Sciatic nerve (tissue), 2 donors: ENCODE measurements at regions not wholly inside any gene's neighbourhood (a gene's known extent, or its start where the extent isn't known, plus 50 kb on each side); places are given as distances from the start of the nearest gene placed in this dataset.
A peak's percentile ranks its signal among the peaks of the same experiment; 100 is the strongest.

Source experiments
- ATAC-seq: fragments of 200-7000 bp; cut with Tn5 transposase; one replicate; pipeline ENCODE4 v1.9.1; 2020; ENCODE audit warnings: mild to moderate bottlenecking, moderate library complexity
- DNase-seq: peaks from one replicate; pipeline ENCODE4 v3.0.0-alpha.2; 2020; ENCODE audit warnings: low spot score
- intact Hi-C: fragments of 100-400 bp; cut with DNase I; formaldehyde crosslinking; loops from one replicate; pipeline ENCODE4 v1.14.2; 2022
- donor health status: DM: no; HTN: no; CAD: no.
- donor health status: DM: no; HTN: no; CAD: no.

DNA sequence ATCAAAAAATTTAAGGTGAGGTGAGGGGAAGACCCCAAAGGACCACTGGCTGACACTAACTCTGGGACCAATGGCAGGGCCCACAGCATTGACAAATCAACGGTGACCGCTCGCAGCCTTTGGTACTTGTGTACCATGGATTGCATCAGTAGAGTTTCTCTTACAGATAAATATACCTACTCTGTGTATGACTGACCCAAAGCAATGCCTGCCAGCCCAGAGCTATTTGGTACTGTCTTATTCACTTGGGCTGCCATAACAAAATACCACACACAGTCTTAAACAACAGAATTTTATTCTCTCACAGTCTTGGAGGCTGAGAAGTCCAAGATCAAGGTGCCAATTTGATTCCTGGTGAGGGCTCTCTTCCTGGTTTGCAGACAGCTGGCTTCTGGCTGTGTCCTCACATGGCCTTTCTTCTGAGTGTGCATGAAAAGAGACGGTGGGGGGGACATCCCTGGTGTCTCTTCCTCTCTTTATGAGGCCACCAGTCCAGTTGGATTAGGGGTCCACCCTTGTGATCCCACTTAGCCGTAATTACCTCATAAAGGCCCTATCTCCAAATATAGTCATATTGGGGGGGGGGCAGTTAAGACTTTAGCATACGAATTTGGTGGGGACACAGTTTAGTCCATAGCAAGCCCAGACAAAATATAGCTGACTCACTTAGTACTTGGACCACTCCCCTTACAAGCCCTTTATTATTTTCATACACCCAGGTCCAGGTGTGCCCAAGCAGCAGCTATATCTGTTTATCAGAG lies 336.3 kb downstream of the CD83 start:
- no peak for ATAC-seq
- intact Hi-C loops = no loop called here
- DNase-seq = no peak

DNA sequence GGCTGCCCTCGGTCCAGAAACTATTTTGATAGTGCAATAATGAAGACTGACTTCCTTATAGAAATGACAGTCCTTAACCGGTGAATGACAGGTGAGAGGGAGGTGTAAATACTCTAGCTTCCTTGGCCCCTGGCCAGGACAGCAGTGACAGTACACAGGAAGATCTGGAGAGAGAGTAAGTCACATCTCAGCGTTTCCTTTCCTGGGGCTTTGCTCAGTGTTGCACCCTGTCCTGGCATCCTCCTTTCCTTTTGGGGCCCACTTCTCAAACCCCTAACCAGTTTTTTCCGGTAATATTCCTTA lies 336.9 kb downstream of the CD83 start:
- ATAC-seq (no peak), DNase-seq (no peak)
- intact Hi-C loops = no loop called here

- no peak for ATAC-seq
- intact Hi-C loops = no loop called here
- no peak for DNase-seq
Observed at GRCh38 chr6:14455427-14455826, 337.9 kb downstream of the CD83 start.

DNA sequence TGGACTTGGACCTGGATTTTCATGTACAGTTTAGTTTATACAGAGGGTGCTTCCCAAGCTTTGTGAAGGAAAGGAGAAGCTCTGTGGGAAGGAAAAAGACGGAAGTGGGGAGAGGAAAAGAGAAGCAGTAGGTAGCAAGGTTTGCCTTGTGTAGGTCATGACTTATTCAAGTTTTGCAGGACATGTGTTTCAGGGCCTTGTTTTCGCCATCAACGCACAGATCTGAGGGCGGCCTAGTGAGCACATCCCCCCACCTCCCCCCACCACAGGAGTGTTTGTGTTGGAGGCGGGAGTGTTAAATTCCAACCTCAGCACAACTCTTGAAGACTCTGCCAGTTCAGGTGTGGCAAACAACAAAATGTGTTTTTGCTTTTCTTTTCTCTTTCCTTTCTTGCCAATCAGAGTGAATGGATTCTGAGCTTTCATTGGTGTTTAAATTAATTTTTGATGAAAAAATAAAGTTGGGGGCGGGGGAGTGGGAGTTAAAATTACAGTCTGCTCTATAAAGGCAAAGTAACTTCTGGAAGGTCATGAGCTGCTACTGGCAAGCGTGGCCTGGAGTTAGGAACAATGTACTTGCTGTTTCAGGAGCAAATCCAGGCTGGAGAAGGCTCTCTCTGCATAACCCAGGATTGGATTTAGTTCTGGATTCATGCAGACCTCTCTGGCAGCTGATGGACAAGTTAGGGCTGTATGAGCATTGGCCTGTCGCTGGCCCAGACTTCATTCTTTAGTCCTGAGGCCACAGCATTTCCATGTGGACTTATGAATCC lies 338.5 kb downstream of the CD83 start:
- ATAC-seq (no peak), DNase-seq (no peak)
- intact Hi-C loops = no loop called here

DNA sequence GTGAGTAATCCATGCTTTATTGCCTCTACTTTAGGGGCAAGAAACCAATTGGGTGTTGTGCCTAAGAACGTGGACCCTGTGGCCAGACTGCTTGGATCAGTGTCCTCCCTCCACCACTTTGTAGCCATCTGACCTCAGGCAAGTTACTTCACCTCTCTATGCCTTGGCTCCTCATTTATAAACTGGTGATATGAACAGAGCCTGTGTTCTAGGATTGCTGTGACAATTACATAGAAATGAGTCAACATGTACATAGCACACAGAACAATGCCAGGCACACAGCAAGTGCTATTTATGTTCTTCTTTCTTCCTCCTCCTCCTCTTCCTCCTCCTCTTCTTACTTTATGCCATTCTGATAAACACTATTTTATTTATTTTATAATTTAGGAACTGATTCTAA lies 339.4 kb downstream of the CD83 start:
- DNase-seq (no peak), ATAC-seq (no peak)
- intact Hi-C loops = no loop called here

DNA sequence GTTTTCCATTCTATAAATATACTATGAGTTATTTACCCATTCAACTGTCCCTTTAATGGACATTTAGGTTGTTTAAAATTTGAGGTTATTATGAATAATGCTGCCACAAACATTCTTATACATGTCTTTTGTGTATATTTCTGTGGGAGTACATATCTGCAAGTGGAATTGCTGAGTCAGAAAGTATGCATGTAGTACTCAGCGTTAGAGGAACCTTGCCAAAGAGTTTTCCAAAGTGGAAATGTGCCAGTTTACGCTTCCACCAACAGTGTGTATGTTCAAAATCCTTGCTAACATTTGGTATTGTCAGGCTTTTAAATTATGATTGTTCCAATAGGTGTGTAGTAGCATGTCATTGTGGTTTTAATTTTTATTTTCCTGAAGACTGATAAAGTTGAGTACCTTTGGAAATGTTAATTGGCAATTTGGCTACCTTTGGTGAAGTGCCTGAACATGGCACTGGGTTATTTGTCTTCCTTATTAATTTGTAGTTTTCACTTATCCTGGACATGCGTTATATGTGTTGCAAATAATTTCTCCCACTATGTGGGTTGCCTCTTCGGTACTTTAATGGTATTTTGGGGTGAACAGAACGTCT lies 341.2 kb downstream of the CD83 start:
- intact Hi-C loops = no loop called here
- DNase-seq = no peak
- ATAC-seq = no peak

DNA sequence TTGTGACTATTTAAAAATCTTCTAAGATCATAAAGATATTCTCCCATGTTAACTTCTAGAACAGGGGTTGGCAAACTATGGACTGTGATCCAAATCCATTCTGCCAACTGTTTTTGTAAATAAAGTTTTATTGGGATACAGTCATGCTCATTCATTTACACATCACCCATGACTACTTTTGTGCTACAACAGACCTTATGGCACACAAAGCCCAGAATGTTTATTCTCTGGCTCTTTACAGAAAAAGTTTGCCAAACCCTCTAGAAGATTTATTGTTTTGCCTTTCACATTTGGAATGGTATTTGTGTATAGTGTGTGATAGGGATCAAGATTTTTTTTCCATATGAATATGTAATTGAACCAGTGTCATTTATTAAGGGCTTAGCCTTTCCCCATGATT lies 341.7 kb downstream of the CD83 start:
- ATAC-seq = no peak
- no peak for DNase-seq
- intact Hi-C loops = no loop called here

DNA sequence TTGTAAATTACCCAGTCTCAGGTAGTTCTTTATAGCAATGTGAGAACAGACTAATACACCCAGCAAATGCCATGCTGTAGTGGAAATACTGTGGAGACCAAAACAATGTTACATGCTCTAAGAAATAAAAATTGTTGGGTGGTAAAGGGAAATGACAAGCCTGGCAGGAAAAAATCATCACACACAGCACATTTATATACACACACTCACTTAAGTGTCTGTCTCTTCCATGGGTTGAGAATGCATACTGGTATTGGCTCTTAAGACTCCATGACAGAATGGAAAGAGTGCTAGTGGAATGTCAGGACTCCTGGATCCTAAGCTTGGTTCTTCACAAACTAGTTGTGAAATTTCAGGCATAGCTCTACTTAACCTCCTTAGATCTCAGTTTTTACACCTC lies 343.0 kb downstream of the CD83 start:
- DNase-seq (no peak), ATAC-seq (no peak)
- intact Hi-C loops = no loop called here

GRCh38 chr6:14462135-14462534 lies 344.6 kb downstream of the CD83 start:
- intact Hi-C loops = no loop called here
- ATAC-seq = no peak
- no peak for DNase-seq

- ATAC-seq = no peak
- no peak for DNase-seq
- intact Hi-C loops = no loop called here
Observed at GRCh38 chr6:14462566-14462965, 345.0 kb downstream of the CD83 start.

DNA sequence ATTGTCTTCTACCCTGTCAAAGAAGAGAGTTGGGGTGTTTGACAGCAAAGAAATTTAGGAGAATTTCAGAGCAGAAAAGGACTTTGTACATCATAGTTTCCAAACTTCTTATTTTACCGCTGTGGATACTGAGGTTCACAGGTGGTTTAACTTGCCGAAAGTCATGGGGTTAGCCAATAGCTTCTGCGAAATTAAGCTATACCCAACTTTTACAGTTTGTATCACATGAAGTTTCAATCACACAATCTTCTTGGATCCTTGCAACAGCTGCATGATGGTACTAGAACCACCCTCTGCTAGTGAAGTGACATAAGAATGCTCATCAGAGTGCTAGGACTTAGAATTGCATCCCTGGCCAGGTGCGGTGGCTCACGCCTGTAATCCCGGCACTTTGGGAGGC lies 345.5 kb downstream of the CD83 start:
- DNase-seq = no peak
- intact Hi-C loops = no loop called here
- ATAC-seq = no peak

DNA sequence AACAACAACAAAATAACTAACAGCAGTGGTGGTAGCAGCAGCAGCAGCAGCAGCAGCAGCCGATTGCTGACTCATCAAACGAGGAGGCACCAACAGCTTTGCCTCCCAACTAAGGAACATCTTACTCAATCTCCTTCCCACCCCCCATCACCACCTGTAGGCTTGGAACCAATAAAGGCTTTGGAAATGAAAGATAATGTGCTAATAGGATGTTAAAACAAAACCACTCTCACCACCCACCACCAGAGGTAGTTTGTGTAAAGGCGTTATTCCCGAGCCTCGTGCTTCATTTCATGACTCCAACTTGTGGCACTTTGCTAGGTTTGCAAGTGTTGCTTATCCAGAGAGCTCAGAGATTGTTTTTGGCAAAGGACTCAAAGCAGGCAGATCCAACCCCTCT lies 346.5 kb downstream of the CD83 start:
- ATAC-seq = peak; percentile 17
- no peak for DNase-seq
- intact Hi-C loops = no loop called here

- ATAC-seq (no peak), DNase-seq (no peak)
- intact Hi-C loops = no loop called here
Observed at GRCh38 chr6:14464716-14465115, 347.1 kb downstream of the CD83 start.

GRCh38 chr6:14466278-14466677 lies 348.7 kb downstream of the CD83 start:
- DNase-seq = no peak
- ATAC-seq = no peak
- intact Hi-C loops = no loop called here

- intact Hi-C loops = no loop called here
- no peak for DNase-seq
- no peak for ATAC-seq
Observed at GRCh38 chr6:14467591-14467990, 350.0 kb downstream of the CD83 start.

- DNase-seq = no peak
- intact Hi-C loops = no loop called here
- ATAC-seq = no peak
Observed at GRCh38 chr6:14468647-14469321, 351.2 kb downstream of the CD83 start.

- ATAC-seq (no peak), DNase-seq (no peak)
- intact Hi-C loops = no loop called here
Observed at GRCh38 chr6:14470101-14470500, 352.5 kb downstream of the CD83 start.

- ATAC-seq (no peak), DNase-seq (no peak)
- intact Hi-C loops = no loop called here
Observed at GRCh38 chr6:14470671-14471070, 353.1 kb downstream of the CD83 start.

GRCh38 chr6:14472255-14472985 lies 354.8 kb downstream of the CD83 start:
- intact Hi-C loops = no loop called here
- ATAC-seq (no peak), DNase-seq (no peak)

DNA sequence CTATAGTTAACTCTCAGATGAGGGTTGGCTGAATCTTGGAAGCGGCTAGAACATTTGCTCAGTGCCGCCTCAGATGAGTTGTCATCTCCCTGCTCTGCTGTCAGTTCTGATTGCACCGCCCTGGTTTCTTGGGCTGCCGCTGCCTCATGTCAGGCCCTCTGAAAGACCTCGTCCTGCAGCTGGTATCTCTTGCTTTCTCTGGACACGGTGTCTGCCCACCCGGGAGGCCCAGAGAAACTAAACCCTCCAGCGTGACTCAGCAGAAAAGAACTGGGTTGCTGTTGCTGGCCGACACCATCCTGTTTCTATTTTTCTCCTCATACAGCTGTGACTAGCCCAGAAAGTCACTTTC lies 355.4 kb downstream of the CD83 start:
- DNase-seq (no peak), ATAC-seq (no peak)
- intact Hi-C loops = no loop called here
